GM18505 (cell line): ENCODE measurements at regions not wholly inside any gene's neighbourhood (a gene's known extent, or its start where the extent isn't known, plus 50 kb on each side); places are given as distances from the start of the nearest gene placed in this dataset.

Experiments
- ATAC-seq: cut with Tn5 transposase; IDR thresholded peaks from one replicate; pipeline ENCODE4 v1.9.1; 2021; ENCODE audit not compliant: unreplicated experiment
- POLR2A ChIP-seq: IDR thresholded peaks from 4 replicates; pipeline ENCODE4 v1.6.1; 2011; ENCODE audit warnings: borderline replicate concordance; ENCODE audit not compliant: insufficient read depth, insufficient read length; ENCODE audit errors: extremely low read depth

- ATAC-seq = no peak
- TF ChIP-seq POLR2A = no peak
Measured at GRCh38 chr5:100313657-100314056, 221.5 kb upstream of the FAM174A start.

GRCh38 chr5:100311806-100312205, 223.4 kb upstream of the FAM174A start:
- ATAC-seq = no peak
- TF ChIP-seq POLR2A = no peak

- no peak for ATAC-seq
- no peak for TF ChIP-seq POLR2A
Measured at GRCh38 chr5:100306000-100306399, 229.2 kb upstream of the FAM174A start.

GRCh38 chr5:100303216-100303615, 232.0 kb upstream of the FAM174A start:
- TF ChIP-seq POLR2A = no peak
- no peak for ATAC-seq

- no peak for TF ChIP-seq POLR2A
- no peak for ATAC-seq
Measured at GRCh38 chr5:100299261-100299660, 235.9 kb upstream of the FAM174A start.

GRCh38 chr5:100276071-100276470, 259.1 kb upstream of the FAM174A start:
- ATAC-seq = no peak
- no peak for TF ChIP-seq POLR2A

- no peak for ATAC-seq
Measured at GRCh38 chr5:100275631-100276030, 259.5 kb upstream of the FAM174A start.

GRCh38 chr5:100273846-100274580, 261.2 kb upstream of the FAM174A start:
- no peak for ATAC-seq
- TF ChIP-seq POLR2A = no peak

More at GRCh38 chr5:100275631-100276030, 259.5 kb upstream of the FAM174A start:
- no peak for TF ChIP-seq POLR2A

- peak; percentile 39 for ATAC-seq
- TF ChIP-seq POLR2A = no peak
Measured at GRCh38 chr5:100270023-100270771, 265.0 kb upstream of the FAM174A start.

- no peak for TF ChIP-seq POLR2A
- ATAC-seq = no peak
Measured at GRCh38 chr5:100260968-100261367, 274.2 kb upstream of the FAM174A start.

GRCh38 chr5:100252944-100253343, 282.2 kb upstream of the FAM174A start:
- ATAC-seq = no peak

GRCh38 chr5:100252037-100252436, 283.1 kb upstream of the FAM174A start:
- no peak for ATAC-seq
- no peak for TF ChIP-seq POLR2A

More at GRCh38 chr5:100252944-100253343, 282.2 kb upstream of the FAM174A start:
- no peak for TF ChIP-seq POLR2A

- no peak for TF ChIP-seq POLR2A
- ATAC-seq = no peak
Measured at GRCh38 chr5:100249884-100250269, 285.3 kb upstream of the FAM174A start.
